ENCODE measurements at regions not wholly inside any gene's neighbourhood (a gene's known extent, or its start where the extent isn't known, plus 50 kb on each side); places are given as distances from the start of the nearest gene placed in this dataset.
"Not testable (repeated sequence)": the region's sequence is repeated elsewhere in the genome, so short reads cannot be mapped to it uniquely, and the experiment has no call there.

DNA sequence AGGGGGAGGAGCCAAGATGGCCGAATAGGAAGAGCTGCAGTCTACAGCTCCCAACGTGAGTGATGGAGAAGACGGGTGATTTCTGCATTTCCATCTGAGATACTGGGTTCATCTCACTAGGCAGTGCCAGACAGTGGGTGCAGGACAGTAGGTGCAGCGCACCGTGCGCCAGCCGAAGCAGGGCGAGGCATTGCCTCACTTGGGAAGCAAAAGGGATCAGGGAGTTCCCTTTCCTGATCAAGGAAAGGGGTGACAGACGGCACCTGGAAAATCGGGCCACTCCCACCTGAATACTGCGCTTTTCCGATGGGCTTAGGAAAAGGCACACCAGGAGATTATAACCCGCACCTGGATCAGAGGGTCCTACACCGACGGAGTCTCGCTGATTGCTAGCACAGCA, 121.1 kb upstream of the SESTD1 start:
- H3K36me3 ChIP-seq, DNase-seq, H3K4me3 ChIP-seq, H3K27me3 ChIP-seq, H3K9me3 ChIP-seq: not testable (repeated sequence)

DNA sequence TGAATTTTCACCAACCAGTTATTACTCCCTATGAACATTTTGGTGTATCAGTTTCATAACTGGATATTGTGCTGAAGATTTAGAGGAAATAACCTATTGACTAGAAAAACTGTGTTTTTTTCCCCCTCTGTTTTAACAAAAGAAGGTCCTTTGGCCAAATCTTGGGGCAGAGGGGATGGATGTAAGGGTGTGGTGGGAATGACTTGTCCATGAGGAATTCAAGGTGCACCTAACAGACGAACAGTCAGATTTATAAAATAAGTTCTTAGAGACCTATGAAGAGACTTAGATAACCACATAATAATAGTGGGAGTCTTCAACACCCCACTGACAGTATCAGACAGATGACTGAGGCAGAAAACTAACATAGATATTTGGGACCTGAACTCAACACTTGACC, 119.3 kb upstream of the SESTD1 start:
- Histone ChIP-seq H3K36me3 (no peaks in the 10 kb centered on the region), H3K9me3 (no peaks in the 10 kb centered on the region), H3K4me3 (no peak overlapping the region), H3K27me3 (no peaks in the 10 kb centered on the region)
- DNase-seq = no peak

DNA sequence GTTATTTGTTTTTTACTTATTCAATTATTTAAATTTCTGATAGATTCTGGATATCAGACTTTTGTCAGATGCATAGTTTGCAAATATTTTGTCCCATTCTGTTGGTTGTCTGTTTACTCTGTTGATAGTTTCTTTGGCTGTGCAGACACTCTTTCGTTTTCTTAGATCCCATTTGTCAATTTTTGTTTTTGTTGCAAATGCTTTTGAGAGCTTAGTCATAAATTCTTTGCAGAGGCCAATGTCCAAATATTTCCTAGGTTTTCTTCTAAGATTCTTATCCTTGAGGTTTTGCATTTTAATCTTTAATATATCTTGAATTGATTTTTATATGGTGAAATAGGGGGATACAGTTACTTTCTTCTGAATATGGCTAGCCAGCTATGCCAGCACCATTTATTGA, 112.7 kb upstream of the SESTD1 start:
- no peak for DNase-seq
- no peaks in the 10 kb centered on the region for H3K27me3 ChIP-seq
- H3K4me3 ChIP-seq = no peak overlapping the region
- no peaks in the 10 kb centered on the region for H3K36me3 ChIP-seq
- H3K9me3 ChIP-seq = no peaks in the 10 kb centered on the region

DNA sequence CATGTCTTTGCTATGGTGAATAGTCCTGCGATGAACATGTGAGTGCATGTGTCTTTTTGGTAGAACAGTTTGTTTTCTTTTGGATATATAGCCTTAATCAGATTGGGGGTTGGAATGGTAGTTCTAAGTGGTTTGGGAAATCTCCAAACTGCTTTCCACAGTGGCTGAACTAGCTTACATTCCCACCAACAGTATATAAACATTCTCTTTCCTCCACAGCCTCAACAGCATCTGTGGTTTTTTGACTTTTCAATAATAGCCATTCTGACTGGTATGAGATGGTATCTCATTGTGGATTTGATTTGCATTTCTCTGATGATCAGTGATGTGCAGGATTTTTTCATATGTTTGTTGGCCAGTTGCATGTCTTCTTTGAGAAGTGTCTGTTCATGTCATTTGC, 112.2 kb upstream of the SESTD1 start:
- Histone ChIP-seq H3K4me3 (no peak overlapping the region), H3K36me3 (no peaks in the 10 kb centered on the region), H3K9me3 (no peaks in the 10 kb centered on the region), H3K27me3 (no peaks in the 10 kb centered on the region)
- DNase-seq = no peak

DNA sequence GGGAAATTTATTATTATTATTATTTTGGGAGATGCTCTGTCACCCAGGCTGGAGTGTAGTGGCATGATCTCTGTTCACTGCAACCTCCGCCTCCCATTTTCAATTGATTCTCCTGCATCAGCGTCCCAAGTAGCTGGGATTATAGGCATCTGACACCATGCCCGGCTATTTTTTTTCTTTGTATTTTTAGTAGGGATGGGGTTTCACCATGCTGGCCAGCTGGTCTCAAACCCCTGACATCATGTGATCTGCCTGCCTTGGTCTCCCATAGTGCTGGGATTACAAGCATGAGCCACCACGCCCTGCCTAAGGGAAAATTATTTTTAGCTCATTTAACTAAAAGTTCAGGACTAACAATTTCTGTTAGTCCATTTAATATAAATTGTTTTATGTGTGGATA, 109.2 kb upstream of the SESTD1 start:
- no peak for DNase-seq
- Histone ChIP-seq H3K36me3 (no peaks in the 10 kb centered on the region), H3K27me3 (no peaks in the 10 kb centered on the region), H3K4me3 (no peak overlapping the region), H3K9me3 (no peaks in the 10 kb centered on the region)

DNA sequence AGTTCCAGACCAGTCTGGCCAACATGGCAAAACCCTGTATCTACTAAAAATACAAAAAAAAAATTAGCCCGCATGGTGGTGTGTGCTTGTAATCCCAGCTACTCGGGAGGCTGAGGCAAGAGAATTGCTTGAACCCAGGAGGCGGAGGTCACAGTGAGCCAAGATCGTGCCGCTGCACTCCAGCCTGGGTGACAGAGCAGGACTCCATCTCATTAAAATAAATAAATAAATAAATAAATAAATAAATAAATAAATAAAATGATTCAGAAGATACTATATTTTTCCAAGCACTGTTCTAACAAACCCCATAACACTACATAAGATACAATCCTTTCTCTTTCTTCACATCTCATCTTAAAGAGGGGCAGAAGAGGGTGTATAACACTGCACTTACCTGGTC, 100.9 kb upstream of the SESTD1 start:
- not testable (repeated sequence) for DNase-seq, H3K27me3 ChIP-seq, H3K4me3 ChIP-seq, H3K9me3 ChIP-seq, H3K36me3 ChIP-seq

DNA sequence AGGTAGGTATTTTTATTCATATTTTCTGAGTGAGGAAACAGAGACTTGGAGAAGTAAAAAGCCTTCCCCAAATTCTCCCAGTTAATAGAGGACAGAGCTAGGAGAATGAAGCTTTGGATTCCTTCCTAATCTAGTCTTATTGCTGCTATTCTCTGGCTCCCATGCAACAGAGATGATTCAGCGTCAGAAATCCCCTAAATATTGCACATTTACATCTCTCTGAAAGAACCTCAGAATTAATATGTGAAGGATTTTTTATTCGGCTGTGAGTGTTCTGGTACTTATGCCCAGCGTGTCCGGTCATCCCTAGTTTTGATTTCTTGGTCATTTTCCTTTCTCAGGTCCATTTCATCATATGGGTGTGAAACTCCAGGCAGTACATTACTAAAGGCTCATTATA, 91.2 kb upstream of the SESTD1 start:
- no peak overlapping the region for H3K4me3 ChIP-seq
- no peaks in the 10 kb centered on the region for H3K27me3 ChIP-seq
- peak; percentile 31 for DNase-seq
- no peaks in the 10 kb centered on the region for H3K36me3 ChIP-seq
- H3K9me3 ChIP-seq = no peaks in the 10 kb centered on the region

DNA sequence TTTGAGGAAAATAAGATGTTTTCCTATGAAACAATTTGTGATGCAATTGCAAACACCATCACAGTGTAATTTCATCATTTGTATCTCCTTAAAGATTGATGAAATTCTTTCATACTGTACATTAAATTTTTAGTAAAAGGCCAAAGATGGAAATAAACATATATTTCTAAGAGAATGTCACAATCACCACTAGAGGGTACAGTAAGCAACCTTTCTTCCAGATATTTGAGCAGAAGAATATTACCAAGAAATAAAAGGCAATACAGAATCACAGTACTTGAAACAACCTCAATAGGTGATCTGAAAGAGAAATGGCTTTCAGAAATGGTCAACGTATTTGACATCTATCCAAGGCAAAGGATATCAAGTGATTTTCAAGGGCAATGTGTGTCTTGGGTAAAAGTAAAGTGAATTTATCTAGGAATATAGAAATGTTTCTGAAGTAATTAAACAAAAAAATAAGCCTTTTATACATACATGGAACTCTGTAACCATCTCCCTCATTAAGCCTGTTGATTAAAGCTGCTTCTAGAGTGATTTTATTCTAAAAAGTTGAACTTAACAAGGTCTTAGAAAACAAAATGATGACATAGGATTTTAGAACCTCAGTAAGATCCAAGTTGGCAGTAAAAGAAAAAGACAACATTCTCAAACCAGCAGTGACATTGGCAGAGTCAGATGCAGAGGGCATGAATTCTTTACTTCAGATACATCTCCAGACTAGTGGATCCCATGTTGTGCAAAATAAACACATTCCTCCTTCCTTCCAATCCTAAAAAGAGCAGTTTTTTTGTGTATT, 90.3 kb upstream of the SESTD1 start:
- no peak for DNase-seq
- no peaks in the 10 kb centered on the region for H3K36me3 ChIP-seq
- no peaks in the 10 kb centered on the region for H3K27me3 ChIP-seq
- no peaks in the 10 kb centered on the region for H3K9me3 ChIP-seq
- no peak overlapping the region for H3K4me3 ChIP-seq

DNA sequence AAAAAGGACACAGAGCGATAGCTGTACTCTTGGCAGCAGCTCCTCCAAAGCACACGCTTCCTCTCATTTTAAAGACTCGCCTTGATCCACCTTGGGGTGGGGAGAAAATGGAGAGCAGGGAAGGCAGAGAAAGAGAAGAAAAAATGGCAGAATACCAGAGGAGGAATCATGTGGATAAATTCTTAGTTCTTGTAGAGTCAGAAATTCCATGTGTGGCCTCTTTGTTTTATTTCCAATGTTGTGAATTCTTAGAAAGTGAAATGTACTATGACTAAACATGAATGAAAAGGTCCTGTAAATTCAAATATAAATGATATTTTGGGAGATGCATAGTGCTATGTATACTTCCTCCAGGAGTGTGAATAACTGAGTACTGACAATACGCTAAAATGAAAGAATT, 89.7 kb upstream of the SESTD1 start:
- no peaks in the 10 kb centered on the region for H3K27me3 ChIP-seq
- no peaks in the 10 kb centered on the region for H3K9me3 ChIP-seq
- DNase-seq = no peak
- H3K36me3 ChIP-seq = no peaks in the 10 kb centered on the region
- H3K4me3 ChIP-seq = no peak overlapping the region

DNA sequence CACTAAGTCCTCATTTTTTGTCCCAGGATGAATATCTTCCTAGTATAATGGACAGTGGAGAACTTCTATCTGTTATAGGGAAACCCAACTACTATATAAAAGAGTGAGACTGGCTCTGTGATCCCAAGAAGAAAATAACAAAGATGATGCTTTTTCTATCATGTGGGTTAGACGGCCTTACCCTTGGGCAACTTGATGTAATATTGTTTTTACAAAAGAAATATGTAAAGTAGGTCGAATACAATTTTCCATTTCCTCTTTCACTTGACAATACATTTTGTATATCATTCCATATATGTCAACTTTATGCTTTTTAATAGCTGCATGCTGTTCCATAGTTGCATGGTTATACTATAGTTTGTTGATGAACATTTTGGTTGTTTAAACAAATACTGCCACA, 87.5 kb upstream of the SESTD1 start:
- Histone ChIP-seq H3K36me3 (no peaks in the 10 kb centered on the region), H3K27me3 (no peaks in the 10 kb centered on the region), H3K9me3 (no peaks in the 10 kb centered on the region), H3K4me3 (no peak overlapping the region)
- DNase-seq = no peak

DNA sequence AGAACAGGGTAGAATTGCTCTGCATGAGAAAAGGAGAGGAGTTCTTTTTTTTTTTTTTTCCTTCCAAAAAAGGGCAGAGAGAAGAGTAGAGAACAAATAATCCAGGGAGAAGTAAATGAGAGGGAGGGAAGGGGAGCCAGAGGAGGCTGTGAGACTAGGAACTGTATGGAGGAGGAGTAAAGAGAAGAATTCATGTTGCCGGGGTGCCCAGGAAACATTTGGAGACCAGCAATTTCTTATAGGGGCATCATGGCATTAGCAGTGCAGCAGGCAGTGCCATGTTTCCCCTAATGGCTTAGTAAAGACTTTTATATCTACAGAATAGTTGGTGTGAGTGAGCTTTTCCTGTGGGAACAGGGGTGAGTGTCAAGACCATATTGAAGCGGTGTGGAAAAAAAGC, 86.4 kb upstream of the SESTD1 start:
- Histone ChIP-seq H3K4me3 (no peak overlapping the region), H3K9me3 (no peaks in the 10 kb centered on the region), H3K36me3 (no peaks in the 10 kb centered on the region), H3K27me3 (no peaks in the 10 kb centered on the region)
- no peak for DNase-seq

DNA sequence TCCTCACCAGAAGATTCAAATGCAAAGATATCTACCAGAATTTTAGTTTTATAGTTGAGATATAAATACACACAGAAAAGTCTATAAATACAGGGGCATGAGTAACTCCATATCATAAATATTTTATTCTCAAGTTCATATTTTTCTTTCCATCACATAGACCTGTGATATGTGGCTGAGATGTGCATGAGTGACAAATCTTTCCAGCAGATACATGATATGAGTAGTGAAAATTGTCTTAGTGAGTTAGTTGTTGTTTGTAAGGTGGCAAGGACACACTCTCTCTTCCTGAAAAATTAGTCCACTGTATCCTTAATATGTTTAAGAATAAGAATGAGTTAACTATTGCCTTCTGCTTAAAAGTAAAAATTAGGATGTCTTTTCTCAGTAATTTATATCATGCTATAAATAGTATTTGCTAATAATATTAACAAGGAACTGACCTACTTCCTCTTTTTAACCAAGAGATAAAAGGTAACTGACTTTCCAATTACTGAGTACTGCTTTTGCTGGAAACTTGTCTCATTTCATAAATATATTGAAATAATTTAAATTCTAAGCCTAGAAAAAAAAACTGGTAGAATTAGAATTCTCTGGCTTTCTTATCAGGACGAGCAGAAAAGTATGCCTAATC, 85.2 kb upstream of the SESTD1 start:
- DNase-seq = no peak
- Histone ChIP-seq H3K36me3 (no peaks in the 10 kb centered on the region), H3K9me3 (no peaks in the 10 kb centered on the region), H3K27me3 (no peaks in the 10 kb centered on the region), H3K4me3 (no peak overlapping the region)

DNA sequence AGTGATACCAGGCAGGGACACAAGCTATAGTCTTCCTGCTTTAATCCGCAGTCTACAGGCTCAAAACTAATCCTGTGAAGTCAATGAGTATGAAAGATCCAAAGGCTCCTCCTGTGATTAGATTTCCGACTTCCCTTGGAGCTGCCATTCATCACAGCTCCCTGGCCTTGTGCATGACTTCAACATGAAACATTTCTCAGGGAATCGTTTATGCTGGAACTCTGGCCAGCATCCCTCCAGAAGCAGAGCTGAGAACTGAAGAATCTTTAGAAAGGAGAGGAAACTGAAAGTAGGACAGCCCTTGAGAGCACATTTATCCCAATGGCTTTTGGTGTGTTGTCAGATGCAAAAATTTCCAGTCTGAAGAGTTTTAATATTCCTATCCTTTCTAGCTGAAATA, 84.3 kb upstream of the SESTD1 start:
- no peaks in the 10 kb centered on the region for H3K36me3 ChIP-seq
- H3K9me3 ChIP-seq = no peaks in the 10 kb centered on the region
- H3K27me3 ChIP-seq = no peaks in the 10 kb centered on the region
- H3K4me3 ChIP-seq = no peak overlapping the region
- DNase-seq = no peak

DNA sequence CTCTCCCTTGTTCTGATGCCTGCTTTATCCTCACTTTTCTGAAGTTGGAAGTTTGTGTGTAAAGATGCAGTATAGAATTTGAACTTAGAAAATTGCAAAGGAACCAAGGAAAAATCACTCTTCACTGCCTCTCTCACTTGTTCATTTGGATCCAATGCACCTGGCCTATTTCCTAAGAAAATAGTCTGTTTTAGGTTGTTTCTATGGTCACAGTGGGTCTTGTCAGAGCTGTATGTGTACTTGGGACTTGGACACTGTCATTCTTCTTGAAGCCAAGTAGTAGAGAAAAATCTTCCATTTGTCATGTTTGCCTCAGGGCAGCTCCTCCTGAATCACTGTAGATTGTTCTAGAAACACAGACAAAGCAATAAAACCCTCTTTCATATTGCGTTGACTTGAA, 80.3 kb upstream of the SESTD1 start:
- no peaks in the 10 kb centered on the region for H3K36me3 ChIP-seq
- H3K27me3 ChIP-seq = no peaks in the 10 kb centered on the region
- DNase-seq = no peak
- no peak overlapping the region for H3K4me3 ChIP-seq
- H3K9me3 ChIP-seq = no peaks in the 10 kb centered on the region

DNA sequence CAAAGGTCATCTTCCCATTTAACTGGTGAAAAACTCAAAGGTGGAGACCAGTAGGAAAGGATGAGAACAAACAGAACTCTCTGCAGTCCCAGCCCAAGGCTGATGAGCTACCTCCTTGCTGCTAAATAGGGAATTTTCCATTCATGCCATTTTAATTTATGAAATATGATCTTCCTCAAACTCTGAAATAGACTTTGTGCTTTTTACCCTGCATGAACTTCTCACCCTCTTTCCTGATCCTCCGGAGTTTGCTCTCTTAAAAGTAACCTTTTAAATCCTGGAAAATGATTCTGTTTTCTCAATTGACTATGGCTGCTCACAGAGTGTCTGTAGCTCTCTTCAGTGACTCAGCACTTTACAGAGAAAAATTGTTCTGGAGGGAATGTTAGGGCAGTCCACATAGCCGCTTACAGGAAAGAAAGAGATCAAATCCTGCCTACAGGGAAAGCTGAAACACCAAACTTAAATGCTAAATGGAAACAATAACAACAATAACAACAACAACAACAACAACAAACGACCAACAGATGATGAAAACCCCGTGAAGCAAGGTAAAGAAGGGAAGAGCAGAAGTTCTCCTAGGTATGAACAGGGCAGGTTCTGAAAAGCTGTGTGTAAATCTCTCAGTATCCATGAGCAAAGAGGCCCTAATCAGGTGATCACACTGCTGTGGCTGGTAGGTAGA, 79.8 kb upstream of the SESTD1 start:
- Histone ChIP-seq H3K27me3 (no peaks in the 10 kb centered on the region), H3K4me3 (no peak overlapping the region), H3K36me3 (no peaks in the 10 kb centered on the region), H3K9me3 (no peaks in the 10 kb centered on the region)
- no peak for DNase-seq

DNA sequence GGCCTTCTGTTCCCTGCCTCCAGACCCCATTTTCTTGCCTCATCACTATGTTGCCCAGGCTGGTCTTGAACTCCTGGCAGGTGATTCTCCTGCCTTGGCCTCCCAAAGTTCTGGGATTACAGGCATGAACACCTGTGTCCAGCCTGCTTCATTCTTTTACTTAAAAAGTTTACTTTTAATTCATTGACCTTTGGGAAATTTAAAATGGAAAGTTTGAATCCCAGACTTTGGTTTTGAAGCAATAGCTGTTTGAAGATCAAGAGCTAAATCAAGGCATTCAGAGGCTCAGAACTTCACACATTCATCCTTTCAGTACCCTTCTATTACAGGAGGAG, 79.3 kb upstream of the SESTD1 start:
- H3K9me3 ChIP-seq = no peaks in the 10 kb centered on the region
- no peaks in the 10 kb centered on the region for H3K36me3 ChIP-seq
- no peaks in the 10 kb centered on the region for H3K27me3 ChIP-seq
- H3K4me3 ChIP-seq = no peak overlapping the region
- no peak for DNase-seq

DNA sequence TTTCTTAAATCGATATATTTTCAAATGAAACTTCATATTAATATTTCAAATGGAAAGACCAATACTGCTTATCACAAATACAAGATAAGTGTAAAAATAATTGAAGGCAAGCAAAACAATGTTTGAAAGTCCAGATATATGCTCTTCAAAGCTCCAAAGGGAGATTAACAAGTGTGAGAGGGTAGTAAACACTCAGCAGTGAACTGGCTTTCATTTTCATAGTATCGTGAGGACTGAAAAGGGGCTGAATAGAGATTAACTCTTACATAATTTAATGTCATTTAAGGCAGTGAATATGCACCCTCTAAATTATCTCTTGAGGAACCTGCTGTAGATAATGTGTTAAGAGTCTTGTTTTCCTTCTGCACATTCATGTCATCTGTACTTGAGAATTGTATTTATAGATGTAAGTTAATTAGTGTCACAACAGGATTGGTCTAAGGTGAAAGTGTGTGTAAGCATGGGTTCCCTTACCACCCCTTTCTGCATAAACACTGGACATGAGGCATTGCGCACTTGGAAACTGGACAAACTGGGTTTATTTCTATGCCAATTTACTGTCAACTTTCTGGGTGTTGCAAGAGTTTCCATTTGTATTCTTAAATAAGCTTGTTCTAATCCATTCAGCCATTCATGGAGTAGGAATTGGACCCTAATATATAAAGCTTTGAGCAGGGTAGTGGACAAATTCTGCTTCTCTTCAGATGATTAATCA, 76.7 kb upstream of the SESTD1 start:
- H3K9me3 ChIP-seq = no peaks in the 10 kb centered on the region
- H3K36me3 ChIP-seq = no peaks in the 10 kb centered on the region
- no peaks in the 10 kb centered on the region for H3K27me3 ChIP-seq
- no peak overlapping the region for H3K4me3 ChIP-seq
- no peak for DNase-seq
